GM19351 (cell line): ENCODE measurements at regions not wholly inside any gene's neighbourhood (a gene's known extent, or its start where the extent isn't known, plus 50 kb on each side); places are given as distances from the start of the nearest gene placed in this dataset.

ENCODE experiments used
- ATAC-seq: cut with Tn5 transposase; IDR thresholded peaks from one replicate; pipeline ENCODE4 v1.9.1; 2021; ENCODE audit warnings: mild to moderate bottlenecking, moderate library complexity; ENCODE audit not compliant: unreplicated experiment

DNA sequence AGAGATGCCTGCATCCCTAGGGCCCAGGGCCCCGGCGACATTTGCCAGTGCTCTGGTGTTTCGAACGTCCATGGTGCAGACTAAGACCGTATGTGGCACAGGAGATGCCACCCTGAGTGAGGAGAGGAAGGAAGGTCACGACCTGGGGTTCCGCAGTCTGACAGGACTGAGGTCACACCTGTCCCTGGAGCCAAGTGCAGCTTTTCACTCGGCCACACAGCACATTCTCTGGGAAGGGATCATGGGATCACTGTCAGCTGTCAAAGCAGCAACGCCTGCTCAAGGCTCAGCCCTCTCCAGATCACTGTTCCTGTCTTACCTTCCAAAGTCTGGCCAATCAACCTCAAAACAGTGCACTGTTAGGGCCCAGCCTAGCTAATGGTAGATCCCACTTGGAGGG lies 243.6 kb downstream of the SIPA1L2 start:
- no peak for ATAC-seq

DNA sequence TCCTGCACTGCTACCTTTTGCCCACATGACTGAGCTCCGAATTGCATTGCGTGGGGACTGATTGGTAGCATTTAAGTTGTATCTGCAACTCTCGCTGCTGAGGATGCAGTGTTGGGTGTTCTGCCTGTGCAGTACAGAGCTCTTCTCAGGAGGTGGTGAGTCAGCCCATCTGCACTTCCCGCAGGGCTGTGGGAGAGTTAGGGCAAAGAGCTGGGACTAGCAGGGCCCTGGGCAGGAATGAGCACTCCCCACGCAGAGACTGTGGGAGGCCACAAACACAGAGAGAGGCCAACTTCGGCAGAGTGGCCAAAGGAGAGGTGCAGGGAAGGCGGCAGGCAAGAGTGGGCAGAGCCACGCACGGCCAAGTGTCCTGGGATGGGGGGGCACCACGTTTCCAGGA lies 244.7 kb downstream of the SIPA1L2 start:
- ATAC-seq = no peak

DNA sequence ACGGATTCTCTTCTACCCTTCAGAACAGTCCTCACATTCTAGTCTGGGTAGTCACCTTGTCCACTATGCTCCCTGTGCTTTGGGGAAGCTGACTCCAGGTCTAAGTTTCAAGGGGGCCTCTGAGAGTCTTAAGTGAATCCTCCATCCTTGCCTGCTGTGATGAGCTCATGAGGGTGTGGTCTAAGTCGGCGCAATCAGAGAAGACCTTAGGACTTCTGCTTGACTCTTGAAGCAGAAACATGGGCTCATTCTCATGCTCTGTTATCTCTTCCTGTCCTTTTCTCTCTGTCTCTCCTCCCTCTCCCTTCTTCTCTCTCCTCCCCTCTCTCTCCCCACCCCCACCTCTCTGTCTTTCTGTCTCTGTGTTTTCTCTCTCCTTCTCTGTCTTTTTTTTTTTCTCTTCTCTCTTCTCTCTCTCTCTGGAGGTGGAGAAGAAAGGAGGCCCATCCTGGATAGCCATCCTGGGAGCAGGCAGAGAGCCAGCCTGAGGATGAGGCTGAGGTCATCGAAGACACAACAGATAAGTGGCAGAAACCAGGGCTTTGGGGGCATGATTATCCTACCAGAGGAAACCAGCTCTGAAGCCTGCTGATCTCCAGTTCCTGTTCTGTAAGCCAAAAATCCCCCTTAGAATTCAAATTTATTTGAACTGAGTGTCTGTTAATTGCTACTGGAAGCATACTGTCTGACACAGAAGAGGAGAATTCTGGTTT lies 245.6 kb downstream of the SIPA1L2 start:
- ATAC-seq = no peak

DNA sequence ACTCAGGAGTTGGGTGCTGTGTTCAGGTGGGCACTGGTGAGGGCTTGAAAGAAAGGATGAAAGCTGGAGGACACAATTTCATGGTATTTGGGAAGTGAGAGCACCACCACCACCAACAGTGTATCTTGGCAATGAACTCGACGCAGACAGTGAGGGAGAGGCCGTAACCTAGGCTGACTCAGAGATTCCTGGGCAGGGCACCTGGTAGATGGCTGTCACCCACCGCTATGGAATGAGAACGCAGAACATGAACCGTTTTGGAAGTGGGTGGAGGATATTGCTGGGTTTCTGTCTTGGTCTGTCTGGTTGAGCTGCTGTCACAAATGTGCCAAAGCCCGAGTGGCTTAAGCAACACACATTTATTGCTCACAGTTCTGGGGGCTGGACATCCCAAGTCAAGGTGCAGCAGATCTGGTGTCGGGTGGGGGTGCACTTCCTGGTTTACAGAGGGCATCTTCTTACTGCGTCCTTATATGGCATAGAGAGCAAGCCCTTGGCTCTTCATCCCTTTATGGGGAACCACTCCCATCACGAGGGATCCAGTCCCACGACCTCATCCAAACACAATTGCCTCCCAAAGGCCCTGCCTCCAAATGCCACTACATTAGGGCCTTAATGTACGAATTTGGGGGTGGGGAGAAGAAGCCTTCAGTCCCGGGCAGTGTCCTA lies 246.3 kb downstream of the SIPA1L2 start:
- no peak for ATAC-seq

DNA sequence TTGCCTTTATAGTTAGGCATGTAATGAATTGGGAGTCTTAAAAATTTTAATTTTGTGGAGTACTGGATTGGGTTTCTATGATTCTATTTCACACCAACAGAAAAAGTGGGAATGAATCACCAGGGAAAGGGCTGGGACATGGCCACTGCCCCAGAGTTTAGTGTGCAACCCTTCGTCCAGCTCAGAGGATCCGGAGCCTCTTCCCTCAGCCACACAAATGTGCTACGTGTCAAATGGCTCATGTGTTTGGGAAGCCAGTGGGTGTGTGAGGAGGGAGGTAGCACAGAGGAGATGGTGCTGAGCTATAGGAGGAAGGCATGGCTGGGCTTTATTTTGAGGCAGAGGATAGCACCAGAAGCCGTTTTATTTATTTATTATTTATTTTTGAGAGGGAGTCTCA lies 247.3 kb downstream of the SIPA1L2 start:
- ATAC-seq = no peak

DNA sequence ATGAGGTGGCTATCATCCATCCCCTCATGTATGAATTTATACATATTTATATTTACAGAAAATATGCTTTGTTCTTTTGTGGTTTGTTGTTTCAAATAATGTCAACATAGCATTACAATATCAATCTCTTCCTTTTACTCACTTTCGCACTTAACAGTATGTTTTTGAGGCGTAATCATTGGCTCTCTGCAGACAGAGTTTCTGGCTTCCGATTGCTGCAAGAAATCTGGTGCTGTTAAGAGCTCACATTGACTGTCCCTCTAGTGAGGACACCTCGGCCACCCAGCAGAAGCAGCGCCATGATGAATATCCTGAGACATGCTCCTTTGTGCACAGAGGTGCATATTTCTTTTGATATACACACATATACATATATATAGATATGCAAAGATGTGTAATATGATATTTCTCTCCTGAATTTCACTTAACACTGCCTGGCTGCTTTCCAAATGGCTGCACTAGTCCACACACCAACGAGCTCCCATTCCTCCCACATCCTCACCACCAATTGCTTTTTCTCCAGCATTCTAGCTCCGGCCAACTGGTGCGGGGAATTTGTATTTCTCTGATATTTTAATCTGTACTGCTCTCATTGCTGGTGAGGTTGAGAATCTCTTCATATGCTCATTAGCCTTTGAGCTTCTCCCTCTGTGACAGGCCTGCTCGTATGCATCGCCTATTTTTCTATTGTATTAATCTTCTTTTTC lies 248.4 kb downstream of the SIPA1L2 start:
- ATAC-seq = no peak

DNA sequence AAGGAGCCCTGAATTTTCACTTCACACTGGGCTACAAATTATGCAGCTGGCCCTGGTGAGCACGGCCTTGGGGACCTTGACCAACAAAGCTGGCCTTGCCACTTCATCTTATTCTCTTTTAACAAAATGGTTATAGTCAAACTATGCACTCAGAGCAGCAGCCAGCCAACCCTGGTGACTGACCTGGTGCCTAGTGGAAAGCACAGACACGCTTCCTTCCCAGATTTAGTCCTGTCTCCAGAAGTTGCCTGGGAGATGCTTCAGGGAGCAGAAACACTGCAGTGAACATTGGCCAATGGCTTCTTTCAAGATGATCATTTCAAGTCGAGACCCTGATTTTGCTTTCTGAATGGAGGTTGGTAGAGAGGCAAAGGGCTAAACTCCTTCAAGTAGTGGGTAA lies 249.3 kb downstream of the SIPA1L2 start:
- no peak for ATAC-seq

DNA sequence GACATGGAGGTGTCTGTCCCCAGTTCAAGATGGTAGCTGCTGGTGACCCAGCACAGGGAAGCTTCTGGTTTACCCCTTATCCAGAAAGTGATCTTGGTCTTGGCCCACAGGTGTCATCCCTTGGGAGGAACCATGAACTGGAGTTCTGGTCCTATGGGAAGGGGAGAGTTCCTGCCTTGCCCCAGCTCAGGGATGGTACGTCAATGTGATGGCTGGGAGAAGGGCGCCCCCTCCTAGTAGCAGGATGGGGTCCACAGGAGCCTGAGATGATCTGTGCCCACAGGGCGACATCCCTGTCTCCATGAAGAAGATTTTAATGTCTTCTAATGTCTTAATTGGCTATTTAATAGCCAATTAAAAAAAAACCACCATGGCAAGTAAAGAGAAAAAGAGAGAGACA lies 249.8 kb downstream of the SIPA1L2 start:
- ATAC-seq = no peak

DNA sequence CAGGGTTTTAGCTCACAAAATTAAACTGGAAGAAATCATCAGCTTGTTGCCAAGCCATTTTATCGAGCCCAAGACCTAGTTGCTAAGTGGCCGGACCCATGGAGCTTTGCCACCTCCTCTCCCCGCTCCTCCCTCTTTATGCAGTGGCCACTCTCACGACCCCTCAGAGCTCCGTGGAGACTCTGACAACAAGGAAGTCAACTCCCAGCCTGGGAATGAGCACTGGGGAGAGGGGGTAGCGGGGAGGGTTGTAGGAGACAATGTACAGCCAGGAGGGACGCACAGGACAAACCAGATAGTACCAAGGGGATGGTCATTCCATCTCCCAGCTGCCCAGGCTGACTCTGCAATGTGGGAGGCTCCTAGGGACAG lies 250.9 kb downstream of the SIPA1L2 start:
- ATAC-seq = no peak

DNA sequence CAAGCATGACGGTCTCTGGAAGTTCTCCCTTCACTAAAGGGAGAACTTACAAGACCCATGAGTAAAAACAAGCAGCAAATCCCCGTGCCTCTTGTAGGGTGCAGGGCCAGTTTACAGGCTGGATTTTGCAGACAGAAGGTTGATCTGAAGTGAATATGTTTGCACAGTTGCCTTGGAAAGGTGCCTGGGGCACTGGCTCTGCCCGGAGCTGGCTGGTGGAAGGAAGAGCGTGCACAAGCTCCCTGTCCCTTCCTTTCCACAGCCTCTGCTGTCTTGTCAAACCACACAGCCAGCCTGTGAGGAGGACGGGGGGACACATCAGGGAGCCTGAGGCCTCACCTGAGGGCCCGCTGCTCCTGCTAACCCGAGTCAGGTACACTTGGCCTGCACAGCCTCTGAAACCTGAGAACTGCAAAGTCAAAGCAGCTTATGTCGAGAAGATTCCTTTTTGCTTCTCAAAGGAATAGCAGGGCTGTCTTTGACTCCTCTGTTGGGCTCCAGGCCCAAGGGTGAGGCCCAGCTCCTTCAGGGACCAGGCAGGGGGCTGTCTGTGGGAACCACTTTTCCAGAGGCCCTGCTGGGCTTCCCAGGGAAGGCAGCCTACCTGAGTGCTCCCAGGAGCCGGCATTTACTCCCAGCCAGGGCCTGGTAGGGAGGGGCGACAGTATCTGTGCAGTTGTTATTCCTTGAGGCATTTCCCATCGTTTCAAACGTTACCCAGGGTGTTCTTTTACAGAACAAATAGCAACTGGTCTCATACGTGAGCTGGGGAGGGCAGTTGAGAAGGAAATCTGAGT lies 251.5 kb downstream of the SIPA1L2 start:
- no peak for ATAC-seq

DNA sequence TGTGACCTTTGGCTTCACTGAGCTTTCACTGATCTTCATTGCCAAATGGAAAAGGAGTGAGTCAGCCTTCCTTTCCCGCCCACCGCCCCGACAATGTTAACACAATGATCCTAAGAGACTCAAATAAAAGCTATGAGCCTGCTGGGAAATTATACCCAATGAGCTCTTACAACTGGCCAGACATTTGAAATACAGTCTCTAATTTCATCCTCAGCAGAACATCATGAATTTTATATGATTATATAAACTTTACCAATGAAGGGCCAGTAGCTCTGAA lies 252.5 kb downstream of the SIPA1L2 start:
- no peak for ATAC-seq

DNA sequence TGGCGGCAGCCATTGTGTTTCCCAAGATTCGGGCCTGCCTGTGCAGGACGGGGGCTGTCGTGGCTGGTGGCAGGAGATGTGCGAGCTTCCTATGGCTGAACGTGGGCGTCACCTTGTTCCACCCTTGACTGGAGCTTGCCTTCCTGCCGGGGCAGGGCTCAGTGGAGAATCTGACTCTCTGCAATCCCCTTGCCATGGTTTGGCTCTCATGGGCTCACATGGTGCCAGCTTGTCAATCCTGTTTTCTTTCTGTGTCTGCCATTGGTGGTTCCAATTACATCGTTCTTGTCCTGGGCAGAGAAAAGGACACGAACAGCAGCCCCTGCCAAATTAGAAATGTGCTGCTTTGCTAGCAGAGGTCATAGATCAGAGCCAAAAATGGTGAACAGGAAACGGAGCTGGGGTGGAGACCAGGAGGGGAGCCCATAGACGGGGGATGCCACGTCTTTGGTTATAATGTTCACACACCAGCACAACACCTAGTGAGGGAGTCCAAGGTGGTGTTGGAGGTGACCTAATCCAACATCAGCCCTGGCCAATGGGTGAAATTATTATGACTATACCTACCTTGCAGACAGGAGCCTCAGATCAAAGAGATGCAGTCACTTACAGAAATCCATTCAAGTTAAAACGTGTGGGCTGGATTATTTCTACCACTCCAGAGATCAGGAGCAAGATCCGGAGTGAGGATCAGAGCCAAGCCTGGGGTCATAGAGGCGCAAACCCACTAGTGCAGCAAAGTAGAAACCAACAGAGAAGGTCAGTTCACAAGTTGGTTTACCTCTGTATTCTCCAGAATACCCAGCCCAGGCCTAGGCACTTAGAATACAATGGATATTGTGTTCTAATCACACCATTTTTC lies 253.1 kb downstream of the SIPA1L2 start:
- no peak for ATAC-seq

DNA sequence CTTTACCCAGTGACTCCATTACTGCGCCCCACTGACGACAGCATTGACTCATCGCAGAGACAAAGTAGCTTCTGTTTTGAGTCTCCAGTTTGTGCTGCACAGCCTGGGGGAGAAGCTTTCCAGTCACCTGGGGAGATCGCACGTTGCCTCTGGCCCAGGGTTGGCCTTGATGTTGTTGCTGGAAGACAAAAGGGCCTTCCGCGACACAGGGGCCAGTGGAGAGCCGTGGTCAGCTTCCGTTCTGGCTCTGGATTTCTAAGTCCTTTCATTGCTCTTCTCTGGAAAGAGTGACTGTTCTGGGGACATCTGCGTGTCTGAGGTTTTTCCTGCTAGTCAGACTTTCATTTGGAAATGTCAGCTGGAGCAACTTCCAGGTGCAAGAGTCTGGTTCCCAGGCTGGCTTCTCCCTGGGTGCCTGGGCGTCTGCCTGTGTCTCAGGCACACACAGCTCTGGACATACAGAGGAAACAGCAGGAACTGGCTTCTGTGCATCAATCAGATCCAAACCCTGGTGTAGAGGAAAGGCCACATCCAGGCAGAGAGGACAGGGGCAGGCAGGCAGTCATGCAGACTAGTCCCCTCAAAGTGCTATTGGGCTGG lies 257.0 kb downstream of the SIPA1L2 start:
- ATAC-seq = no peak

DNA sequence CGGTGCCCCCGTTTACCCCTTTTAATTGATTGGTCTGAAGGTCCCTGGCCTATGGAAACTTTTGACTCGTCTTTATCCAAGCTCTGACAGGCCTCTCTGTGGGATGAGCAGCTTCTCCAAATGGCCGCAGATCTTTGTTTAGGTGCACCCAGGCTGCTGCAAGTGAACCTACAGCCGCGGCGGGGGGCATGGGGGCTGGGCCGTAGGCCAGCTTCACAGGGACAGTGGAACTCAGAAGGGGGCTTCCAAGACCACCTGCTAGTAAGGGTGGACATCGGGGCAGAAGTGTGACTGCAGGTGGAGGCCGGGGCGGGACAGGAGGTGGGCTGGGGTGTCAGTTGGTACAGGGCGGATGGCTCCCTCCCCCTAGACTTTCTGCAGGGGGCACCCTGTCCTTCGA lies 257.5 kb downstream of the SIPA1L2 start:
- no peak for ATAC-seq

DNA sequence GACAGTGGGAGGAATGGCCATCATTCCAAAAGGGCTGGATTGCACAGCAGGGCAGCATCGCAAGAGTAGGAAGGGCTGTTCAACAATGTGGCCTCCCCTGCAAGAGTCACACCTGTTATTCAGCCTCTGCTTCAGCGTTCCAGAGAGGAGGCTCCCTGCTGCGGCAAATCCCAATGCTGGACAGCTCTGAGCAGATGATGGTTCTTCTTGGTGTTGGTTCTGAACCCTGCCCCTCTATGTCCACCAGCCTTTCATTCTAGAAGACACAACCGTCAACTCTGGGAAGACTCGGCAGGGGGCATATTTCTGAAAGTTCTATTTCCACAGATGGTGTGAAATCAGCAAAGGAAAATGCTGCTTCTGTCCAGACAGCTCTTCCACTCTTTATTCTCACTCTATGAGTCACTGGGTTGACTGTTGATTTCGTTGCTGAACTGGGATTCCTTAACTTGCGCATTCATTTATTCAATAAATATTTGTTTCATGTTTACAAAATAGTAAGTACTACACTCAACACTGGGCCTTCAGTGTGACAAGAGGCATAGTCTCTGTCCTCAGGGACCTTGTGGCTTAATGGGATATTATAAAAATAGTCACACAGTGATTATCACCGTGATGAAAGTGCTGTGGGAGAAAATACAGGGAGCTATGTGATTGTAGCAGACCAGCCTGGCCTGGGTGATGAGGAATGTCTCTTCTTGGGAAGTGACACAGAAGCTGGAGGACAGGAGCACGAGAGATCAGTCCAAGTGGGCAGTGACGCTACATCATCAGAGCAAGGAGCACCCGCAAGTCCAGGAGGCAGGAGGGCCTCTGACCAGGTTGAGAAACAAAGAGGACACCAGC lies 260.3 kb downstream of the SIPA1L2 start:
- no peak for ATAC-seq

DNA sequence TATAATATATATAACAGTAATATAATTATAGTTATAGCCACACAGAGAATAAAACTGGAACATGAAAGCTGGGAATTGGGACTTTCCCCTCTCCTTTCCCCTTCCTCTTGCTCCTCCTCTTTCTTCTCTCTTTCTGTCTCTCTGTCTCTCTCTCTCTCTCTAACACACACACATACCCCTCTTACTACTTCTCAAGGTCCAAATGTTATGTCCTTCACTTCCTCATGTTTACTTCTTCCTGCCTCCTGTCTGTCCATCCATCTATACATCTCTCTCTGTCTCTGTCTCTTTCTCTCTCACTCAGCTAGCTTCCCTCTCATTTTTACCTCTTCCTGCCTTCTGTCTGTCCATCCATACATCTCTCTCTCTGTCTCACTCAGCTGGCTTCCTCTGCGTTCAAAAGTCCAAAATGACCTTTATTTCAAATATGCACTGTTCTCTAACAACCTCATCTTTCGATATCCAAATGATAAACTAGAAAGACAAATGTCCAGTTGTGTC lies 261.1 kb downstream of the SIPA1L2 start:
- no peak for ATAC-seq

DNA sequence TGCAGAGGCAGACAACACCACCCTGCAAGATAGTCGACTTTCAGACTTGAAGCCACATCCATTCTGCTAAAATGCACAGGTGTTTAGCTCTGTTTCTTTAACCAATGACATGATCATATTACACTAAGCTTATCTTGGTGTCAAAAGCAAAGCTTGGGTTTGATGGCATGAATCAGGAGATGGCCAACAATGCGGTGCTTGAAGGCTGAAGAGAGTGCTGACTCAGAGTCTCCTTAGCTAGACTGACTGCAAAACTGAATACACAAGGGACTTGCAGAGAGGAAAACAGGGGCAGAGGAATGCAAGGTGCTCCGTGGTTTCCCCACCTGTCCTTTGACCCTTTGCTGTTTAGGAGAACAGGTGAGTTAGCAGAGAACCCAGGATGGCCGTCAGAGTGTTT lies 262.6 kb downstream of the SIPA1L2 start:
- no peak for ATAC-seq

DNA sequence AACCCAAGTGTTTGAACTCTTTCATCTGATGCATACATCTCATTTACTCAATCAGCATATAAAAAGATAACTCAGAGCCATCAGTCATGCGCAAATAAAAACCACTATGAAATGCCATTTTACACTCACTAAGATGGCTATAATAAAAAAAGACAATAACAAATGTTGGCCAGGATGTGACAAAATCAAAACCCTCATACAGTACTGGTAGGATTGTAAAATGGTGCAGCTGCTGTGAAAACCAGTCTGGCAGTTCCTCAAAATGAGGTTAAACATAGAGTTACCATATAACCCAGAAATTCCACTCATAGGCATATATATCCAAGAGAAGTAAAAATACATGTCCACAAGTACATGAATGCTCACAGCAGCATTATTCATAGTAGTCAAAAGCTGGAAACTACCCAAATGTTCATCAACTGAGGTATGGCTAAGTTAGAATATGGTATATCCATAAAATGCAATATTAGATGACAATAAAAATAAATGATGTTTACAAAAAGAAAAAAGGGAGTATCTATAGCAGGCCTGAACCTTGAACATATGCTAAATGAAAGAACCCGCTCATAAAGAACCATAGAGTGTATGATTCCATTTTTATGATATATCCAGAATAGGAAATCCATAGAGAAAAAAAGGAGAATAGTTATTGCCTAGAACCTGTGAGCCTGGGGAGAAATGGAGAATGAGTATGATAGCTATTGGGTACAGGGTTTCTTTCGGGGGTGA lies 265.1 kb downstream of the SIPA1L2 start:
- no peak for ATAC-seq

DNA sequence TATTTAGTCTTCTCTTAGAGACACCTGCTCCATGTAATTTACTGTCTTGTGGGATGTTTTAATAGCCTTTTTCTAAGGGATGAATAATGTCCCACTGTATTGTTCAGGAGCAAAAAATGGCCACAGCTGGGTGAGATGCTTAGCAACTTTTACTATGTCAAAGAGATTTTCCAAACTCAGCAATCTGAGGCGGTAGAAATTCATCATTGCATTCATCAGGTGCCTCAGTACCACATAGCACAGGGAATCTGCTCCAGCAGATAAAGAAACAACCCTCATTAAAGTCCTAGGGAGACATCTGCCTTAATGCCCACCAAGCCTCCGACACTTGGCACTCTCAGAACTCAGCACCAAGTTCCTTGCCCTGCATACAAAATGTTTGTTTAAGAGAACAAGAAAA lies 266.9 kb downstream of the SIPA1L2 start:
- no peak for ATAC-seq
